Epithelial cell of proximal tubule (primary cell): ENCODE measurements at regions not wholly inside any gene's neighbourhood (a gene's known extent, or its start where the extent isn't known, plus 50 kb on each side); places are given as distances from the start of the nearest gene placed in this dataset.

Experiments
- DNase-seq: peaks from one replicate; pipeline ENCODE4 v3.0.0-alpha.2; 2011; ENCODE audit warnings: low read depth
- H3K4me3 ChIP-seq: 2 replicates; pipeline ENCODE4 v1.5.1; 2011; ENCODE audit warnings: low read depth, mild to moderate bottlenecking, low read length
- CTCF ChIP-seq: conservative IDR thresholded peaks from 2 replicates; pipeline ENCODE4 v1.5.1; 2012; ENCODE audit warnings: low read depth, mild to moderate bottlenecking, low read length

GRCh38 chr4:136281889-136282288 is 1250.4 kb downstream of the PCDH18 start:
- TF ChIP-seq CTCF, result no peak
- no peak for DNase-seq
- no peak overlapping the region for H3K4me3 ChIP-seq

DNA sequence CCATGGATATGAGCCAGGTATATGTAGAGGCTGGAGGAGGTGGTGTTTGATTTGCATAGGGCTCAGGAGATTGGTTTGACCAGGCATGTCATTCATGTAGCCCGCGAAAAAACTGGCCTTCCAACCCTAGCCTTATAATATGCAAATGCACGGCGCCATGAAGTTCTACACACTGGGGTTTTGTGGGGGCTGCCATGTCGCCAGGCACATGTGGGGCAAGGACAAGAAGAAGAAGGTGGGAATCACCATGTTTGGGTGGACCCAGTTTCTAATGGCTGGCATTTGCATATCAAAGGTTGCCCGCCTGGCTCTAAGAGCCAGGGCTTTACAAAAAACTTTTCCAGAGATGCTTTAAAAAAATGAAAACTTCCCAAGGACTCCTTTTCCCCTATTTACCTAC is 1251.0 kb downstream of the PCDH18 start:
- no peak for DNase-seq
- TF ChIP-seq CTCF, result no peak
- no peak overlapping the region for H3K4me3 ChIP-seq

DNA sequence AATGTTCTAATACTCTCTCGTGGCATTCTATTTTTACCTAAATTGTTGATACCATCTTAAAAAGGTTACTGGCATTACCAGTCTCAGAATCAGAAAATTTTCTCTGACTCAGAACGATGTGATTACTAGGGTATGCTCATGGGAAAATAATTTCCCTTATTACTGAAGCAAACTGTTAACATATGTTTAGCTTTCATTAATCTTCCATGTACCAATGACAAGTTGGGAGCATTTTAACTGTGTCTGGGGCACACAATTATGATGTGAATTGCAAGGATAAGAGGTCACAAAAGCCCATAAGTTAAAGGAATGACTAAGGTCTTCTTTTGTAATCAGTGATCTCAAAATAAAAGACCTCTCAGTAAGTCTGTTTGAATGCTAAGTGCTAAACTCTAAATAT is 1254.6 kb downstream of the PCDH18 start:
- no peak overlapping the region for H3K4me3 ChIP-seq
- DNase-seq, result no peak
- TF ChIP-seq CTCF, result no peak

DNA sequence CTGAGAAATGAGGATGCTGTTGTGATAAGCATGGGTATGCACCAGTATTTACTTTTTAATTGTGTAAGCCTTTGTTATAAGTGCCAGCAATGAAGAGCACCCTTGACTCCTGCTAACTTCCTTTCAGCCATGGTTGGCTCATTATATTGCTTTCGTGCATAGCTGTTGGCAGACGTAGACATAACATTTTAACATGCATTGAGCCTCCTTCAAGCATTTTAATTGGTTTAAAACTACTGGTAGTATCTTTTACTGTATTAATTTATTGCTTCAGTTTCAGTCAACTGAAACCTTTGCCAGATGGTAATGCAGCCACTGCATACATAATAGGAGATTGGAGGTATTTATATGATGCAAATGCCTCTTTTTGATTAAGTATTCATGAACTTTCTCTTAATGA is 1285.4 kb downstream of the PCDH18 start:
- no peak overlapping the region for H3K4me3 ChIP-seq
- DNase-seq, result no peak

GRCh38 chr4:136241221-136241986 is 1290.9 kb downstream of the PCDH18 start:
- no peak for TF ChIP-seq CTCF
- no peak for DNase-seq

More for the DNA sequence above, 1285.4 kb downstream of the PCDH18 start:
- TF ChIP-seq CTCF, result no peak

DNA sequence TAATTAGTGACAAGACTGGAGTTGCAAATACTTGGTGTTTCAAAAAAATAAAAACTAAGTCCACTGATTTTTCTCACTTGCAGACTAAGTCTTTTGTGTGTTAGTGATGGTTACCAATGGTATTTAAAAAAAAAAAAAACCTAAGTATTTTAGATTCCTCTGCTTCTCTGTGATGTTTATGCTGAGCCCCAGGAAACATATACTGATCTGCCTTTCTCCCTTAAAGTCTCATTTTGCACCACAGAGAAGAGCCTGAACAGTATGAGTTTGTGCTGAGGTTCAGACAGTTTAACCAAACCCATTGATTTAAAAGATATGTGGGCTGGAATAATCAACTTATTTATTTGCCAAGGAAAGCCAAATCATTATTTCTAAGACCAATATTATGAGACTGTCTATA is 1305.0 kb downstream of the PCDH18 start:
- no peak overlapping the region for H3K4me3 ChIP-seq
- TF ChIP-seq CTCF, result no peak
- DNase-seq, result no peak

More at GRCh38 chr4:136241221-136241986, 1290.9 kb downstream of the PCDH18 start:
- H3K4me3 ChIP-seq, result no peak overlapping the region

DNA sequence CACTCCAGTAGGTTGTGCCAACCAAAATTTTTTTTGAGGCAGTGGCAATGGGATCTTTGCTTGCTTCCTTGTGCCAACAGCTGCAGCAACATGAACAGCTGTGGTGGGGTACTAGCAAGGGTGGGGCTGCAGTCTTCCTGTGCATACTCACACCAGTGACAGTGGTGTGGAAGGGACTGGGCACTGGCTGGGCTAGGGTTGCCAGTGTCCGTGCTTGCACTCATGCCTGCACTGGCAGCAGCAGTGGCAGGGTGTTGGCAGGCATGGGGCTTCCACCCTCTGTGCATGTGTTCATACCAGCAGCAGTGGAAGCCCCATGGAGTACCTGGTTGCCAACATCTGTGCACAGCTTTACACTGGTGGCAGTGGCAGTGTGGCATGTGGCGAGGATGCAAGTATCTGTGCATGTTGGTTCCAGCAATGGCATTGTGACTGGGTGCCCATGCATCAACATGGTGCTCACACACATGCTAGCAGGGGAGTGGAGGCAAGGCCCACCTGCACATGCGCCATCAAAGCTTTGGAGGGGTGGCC is 1312.6 kb downstream of the PCDH18 start:
- no peak overlapping the region for H3K4me3 ChIP-seq
- no peak for TF ChIP-seq CTCF
- no peak for DNase-seq
